C4-2B (cell line): ENCODE measurements at regions not wholly inside any gene's neighbourhood (a gene's known extent, or its start where the extent isn't known, plus 50 kb on each side); places are given as distances from the start of the nearest gene placed in this dataset.
"Not testable (repeated sequence)": the region's sequence is repeated elsewhere in the genome, so short reads cannot be mapped to it uniquely, and the experiment has no call there.

ENCODE experiments used
- H3K27ac ChIP-seq: fragments of 450-650 bp; 2 replicates; pipeline ENCODE4 v1.5.1; 2017
- CTCF ChIP-seq: fragments of 450-650 bp; conservative IDR thresholded peaks from 2 replicates; pipeline ENCODE4 v1.5.1; 2017; ENCODE audit warnings: mild to moderate bottlenecking
- ZFX ChIP-seq: fragments of 450-650 bp; IDR thresholded peaks from 2 replicates; pipeline ENCODE4 v1.6.1; 2017

GRCh38 chr1:58227604-58228003, 318.9 kb downstream of the OMA1 start:
- no peak overlapping the region for H3K27ac ChIP-seq
- TF ChIP-seq ZFX, result no peak
- TF ChIP-seq CTCF, result no peak

- no peak overlapping the region for H3K27ac ChIP-seq
- TF ChIP-seq ZFX, result no peak
- no peak for TF ChIP-seq CTCF
Observed at GRCh38 chr1:58223522-58223921, 323.0 kb downstream of the OMA1 start.

- TF ChIP-seq ZFX (no peak), CTCF (no peak)
- H3K27ac ChIP-seq, result no peak overlapping the region
Observed at GRCh38 chr1:58220836-58221472, 325.6 kb downstream of the OMA1 start.

- H3K27ac ChIP-seq, result not testable (repeated sequence)
Observed at GRCh38 chr1:58216169-58216568, 330.4 kb downstream of the OMA1 start.

GRCh38 chr1:58214674-58215073, 331.9 kb downstream of the OMA1 start:
- TF ChIP-seq ZFX, result no peak
- TF ChIP-seq CTCF, result no peak
- H3K27ac ChIP-seq, result no peak overlapping the region

- no peak overlapping the region for H3K27ac ChIP-seq
- TF ChIP-seq CTCF (no peak), ZFX (no peak)
Observed at GRCh38 chr1:58211869-58212268, 334.7 kb downstream of the OMA1 start.

GRCh38 chr1:58209575-58209974, 337.0 kb downstream of the OMA1 start:
- TF ChIP-seq CTCF (no peak), ZFX (no peak)
- no peak overlapping the region for H3K27ac ChIP-seq

GRCh38 chr1:58206749-58207148, 339.8 kb downstream of the OMA1 start:
- no peak for TF ChIP-seq ZFX
- TF ChIP-seq CTCF, result no peak
- H3K27ac ChIP-seq, result no peak overlapping the region
